IPS-20b (cell line): ENCODE measurements at regions not wholly inside any gene's neighbourhood (a gene's known extent, or its start where the extent isn't known, plus 50 kb on each side); places are given as distances from the start of the nearest gene placed in this dataset.
A peak's percentile ranks its signal among the peaks of the same experiment; 100 is the strongest.
"Not testable (repeated sequence)": the region's sequence is repeated elsewhere in the genome, so short reads cannot be mapped to it uniquely, and the experiment has no call there.

Experiments
- H3K27ac ChIP-seq: one replicate; pipeline ENCODE4 v1.5.1; 2013; ENCODE audit warnings: low read length
- H3K27me3 ChIP-seq: 2 replicates; pipeline ENCODE4 v1.6.1; 2013; ENCODE audit warnings: mild to moderate bottlenecking, low read length, inconsistent platforms; ENCODE audit not compliant: insufficient read depth
- H3K36me3 ChIP-seq: 2 replicates; pipeline ENCODE4 v1.6.1; 2013; ENCODE audit warnings: low read depth, mild to moderate bottlenecking, inconsistent platforms, low read length, moderate library complexity; ENCODE audit not compliant: insufficient read depth
- H3K4me1 ChIP-seq: 2 replicates; pipeline ENCODE4 v1.6.1; 2013; ENCODE audit warnings: mild to moderate bottlenecking, control low read depth, inconsistent platforms, low read length, moderate library complexity; ENCODE audit not compliant: insufficient read depth
- H3K4me3 ChIP-seq: 2 replicates; pipeline ENCODE4 v1.5.1; 2013; ENCODE audit warnings: mild to moderate bottlenecking, low read length, inconsistent platforms
- H3K9ac ChIP-seq: 2 replicates; pipeline ENCODE4 v1.6.1; 2013; ENCODE audit warnings: low read depth, mild to moderate bottlenecking, inconsistent platforms, low read length, moderate library complexity
- H3K9me3 ChIP-seq: 2 replicates; pipeline ENCODE4 v1.6.1; 2013; ENCODE audit warnings: mild to moderate bottlenecking, low read depth, low read length, inconsistent platforms; ENCODE audit not compliant: insufficient read depth

- Histone ChIP-seq H3K9ac (no peak overlapping the region), H3K4me1 (no peaks in the 10 kb centered on the region), H3K27me3 (no peaks in the 10 kb centered on the region), H3K36me3 (no peaks in the 10 kb centered on the region), H3K27ac (no peak overlapping the region), H3K4me3 (no peak overlapping the region), H3K9me3 (no peaks in the 10 kb centered on the region)
These were observed 2471.7 kb downstream of the ARAP2 start for GRCh38 chr4:33772582-33772981.

- no peak overlapping the region for H3K9ac ChIP-seq
- H3K4me3 ChIP-seq = no peak overlapping the region
- H3K27me3 ChIP-seq = no peaks in the 10 kb centered on the region
- H3K27ac ChIP-seq = no peak overlapping the region
- H3K36me3 ChIP-seq = no peaks in the 10 kb centered on the region
- H3K9me3 ChIP-seq = no peaks in the 10 kb centered on the region
- no peaks in the 10 kb centered on the region for H3K4me1 ChIP-seq
These were observed 2463.1 kb downstream of the ARAP2 start for GRCh38 chr4:33780952-33781791.

GRCh38 chr4:33785843-33786242 is 2458.5 kb downstream of the ARAP2 start:
- no peak overlapping the region for H3K9ac ChIP-seq
- no peaks in the 10 kb centered on the region for H3K9me3 ChIP-seq
- no peaks in the 10 kb centered on the region for H3K36me3 ChIP-seq
- no peak overlapping the region for H3K4me3 ChIP-seq
- H3K27ac ChIP-seq = no peak overlapping the region
- H3K27me3 ChIP-seq = no peaks in the 10 kb centered on the region
- H3K4me1 ChIP-seq = no peaks in the 10 kb centered on the region

DNA sequence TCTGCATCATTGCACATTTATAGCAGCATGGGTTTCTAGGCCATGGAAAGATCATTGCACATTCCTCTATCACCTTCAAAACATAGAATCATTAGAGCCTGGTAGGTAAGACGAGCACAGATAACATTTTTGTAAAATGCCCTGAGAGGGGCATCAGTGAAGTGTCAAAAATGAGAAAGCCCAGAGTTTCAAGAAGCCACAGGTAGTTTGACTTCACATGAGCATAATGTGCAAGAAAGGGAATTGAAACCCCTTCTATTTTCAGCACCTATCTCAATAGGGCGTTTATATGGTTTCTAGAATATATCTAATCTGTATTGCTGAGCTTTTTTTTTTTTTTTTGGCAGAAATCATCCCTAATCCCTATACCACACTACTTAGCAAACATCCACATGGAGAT is 2441.7 kb downstream of the ARAP2 start:
- no peaks in the 10 kb centered on the region for H3K4me1 ChIP-seq
- no peak overlapping the region for H3K9ac ChIP-seq
- no peaks in the 10 kb centered on the region for H3K9me3 ChIP-seq
- H3K36me3 ChIP-seq = no peaks in the 10 kb centered on the region
- no peak overlapping the region for H3K4me3 ChIP-seq
- no peaks in the 10 kb centered on the region for H3K27me3 ChIP-seq
- H3K27ac ChIP-seq = no peak overlapping the region

GRCh38 chr4:33825685-33826084 is 2418.6 kb downstream of the ARAP2 start:
- Histone ChIP-seq H3K4me3 (no peak overlapping the region), H3K27me3 (no peaks in the 10 kb centered on the region), H3K27ac (no peak overlapping the region), H3K36me3 (no peaks in the 10 kb centered on the region), H3K4me1 (no peaks in the 10 kb centered on the region), H3K9ac (no peak overlapping the region), H3K9me3 (no peaks in the 10 kb centered on the region)

- not testable (repeated sequence) for H3K4me3 ChIP-seq, H3K36me3 ChIP-seq, H3K9ac ChIP-seq, H3K27ac ChIP-seq, H3K9me3 ChIP-seq, H3K27me3 ChIP-seq, H3K4me1 ChIP-seq
These were observed 2415.0 kb downstream of the ARAP2 start for GRCh38 chr4:33829356-33829755.

- no peak overlapping the region for H3K9ac ChIP-seq
- no peak overlapping the region for H3K27ac ChIP-seq
- H3K9me3 ChIP-seq = no peaks in the 10 kb centered on the region
- no peaks in the 10 kb centered on the region for H3K4me1 ChIP-seq
- H3K36me3 ChIP-seq = no peaks in the 10 kb centered on the region
- H3K27me3 ChIP-seq = no peaks in the 10 kb centered on the region
- no peak overlapping the region for H3K4me3 ChIP-seq
These were observed 2412.8 kb downstream of the ARAP2 start for GRCh38 chr4:33831442-33832066.

DNA sequence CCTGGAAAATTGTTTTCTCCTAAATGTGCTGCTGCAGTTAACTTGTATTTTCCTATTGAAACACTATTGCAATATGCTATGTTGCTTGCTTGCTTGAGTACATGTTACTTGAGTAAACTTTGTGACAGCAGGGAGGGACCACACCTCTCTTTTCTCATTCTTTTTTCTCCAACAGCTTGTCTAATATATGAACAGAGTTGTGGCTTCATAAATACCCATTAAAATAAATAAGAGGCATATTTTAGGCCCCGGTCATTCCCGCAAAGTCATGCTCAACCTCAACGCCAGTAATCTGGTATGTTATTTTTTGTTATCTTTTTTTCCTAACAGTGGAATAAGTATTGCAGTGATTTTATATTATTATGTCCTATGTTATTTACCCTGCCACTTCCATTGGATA is 2408.6 kb downstream of the ARAP2 start:
- H3K27ac ChIP-seq, H3K9me3 ChIP-seq, H3K36me3 ChIP-seq, H3K27me3 ChIP-seq, H3K4me1 ChIP-seq, H3K9ac ChIP-seq, H3K4me3 ChIP-seq: not testable (repeated sequence)

DNA sequence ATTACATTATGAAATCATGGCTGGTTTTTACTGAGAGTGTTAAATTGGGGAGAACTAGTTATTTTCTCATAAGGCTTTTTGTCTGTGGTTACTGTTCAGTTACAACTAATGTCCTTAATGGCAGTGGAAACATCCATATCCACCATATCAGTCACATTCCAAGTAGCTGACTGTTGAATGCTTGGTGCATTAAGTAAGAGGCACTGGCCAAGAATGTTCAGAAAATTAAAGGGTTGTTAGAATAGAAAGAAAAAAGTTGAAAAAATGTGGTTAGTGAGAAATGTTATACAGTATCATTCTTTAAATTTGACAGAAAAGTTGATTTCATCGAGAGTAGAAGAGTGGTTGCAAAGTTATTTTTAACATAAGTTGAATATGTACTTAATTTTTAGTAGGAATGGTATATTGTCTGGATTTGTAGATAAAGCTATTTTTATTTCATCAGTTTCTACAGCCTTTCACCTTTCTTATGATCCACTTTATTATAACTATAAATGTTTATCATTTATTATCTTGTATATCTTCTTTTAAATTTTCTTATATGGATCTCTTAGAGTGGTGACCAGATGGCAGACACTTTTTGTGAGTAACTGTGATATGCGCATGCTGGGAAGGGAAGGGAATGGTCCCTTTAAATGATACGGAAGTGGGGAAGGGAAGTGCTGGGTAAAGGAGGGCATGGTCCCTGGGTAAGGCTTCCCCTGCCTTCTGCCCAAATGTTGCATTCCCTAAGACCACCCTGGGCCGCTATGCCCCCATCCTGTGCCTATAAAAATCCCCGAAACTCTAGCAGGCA is 2407.1 kb downstream of the ARAP2 start:
- Histone ChIP-seq H3K9ac (no peak overlapping the region), H3K27me3 (no peaks in the 10 kb centered on the region), H3K36me3 (no peaks in the 10 kb centered on the region), H3K4me3 (no peak overlapping the region), H3K9me3 (no peaks in the 10 kb centered on the region), H3K27ac (no peak overlapping the region), H3K4me1 (peaks cover 8% of the 10 kb centered on the region; the same call in 1 of the 2 replicates)

DNA sequence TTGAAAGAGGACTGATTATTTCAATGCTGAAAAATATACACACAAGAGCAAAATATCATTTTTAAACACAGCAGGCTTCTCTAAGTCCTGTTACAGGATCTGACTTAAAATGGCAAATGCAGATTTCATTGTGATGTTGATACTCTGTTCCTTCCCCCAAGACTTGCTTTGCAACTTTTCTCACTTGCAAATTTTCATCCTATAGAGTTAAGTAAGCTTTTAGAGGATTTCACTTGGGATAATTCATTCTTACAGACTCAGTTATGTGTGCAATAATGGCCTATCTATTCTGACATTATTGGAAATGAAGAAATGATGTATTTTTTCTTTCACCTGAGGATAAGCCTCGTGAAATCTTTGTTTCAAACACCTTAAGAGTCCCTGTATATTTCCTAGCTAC is 2403.2 kb downstream of the ARAP2 start:
- peak overlapping the region; percentile 74 for H3K27ac ChIP-seq
- peak overlapping the region; percentile 57; the same call in 1 of the 2 replicates for H3K9ac ChIP-seq
- no peaks in the 10 kb centered on the region for H3K27me3 ChIP-seq
- H3K4me1 ChIP-seq = peaks cover 8% of the 10 kb centered on the region; the same call in 1 of the 2 replicates
- H3K4me3 ChIP-seq = peak overlapping the region; percentile 47; the same call in 1 of the 2 replicates
- H3K36me3 ChIP-seq = no peaks in the 10 kb centered on the region
- peaks cover 11% of the 10 kb centered on the region for H3K9me3 ChIP-seq

DNA sequence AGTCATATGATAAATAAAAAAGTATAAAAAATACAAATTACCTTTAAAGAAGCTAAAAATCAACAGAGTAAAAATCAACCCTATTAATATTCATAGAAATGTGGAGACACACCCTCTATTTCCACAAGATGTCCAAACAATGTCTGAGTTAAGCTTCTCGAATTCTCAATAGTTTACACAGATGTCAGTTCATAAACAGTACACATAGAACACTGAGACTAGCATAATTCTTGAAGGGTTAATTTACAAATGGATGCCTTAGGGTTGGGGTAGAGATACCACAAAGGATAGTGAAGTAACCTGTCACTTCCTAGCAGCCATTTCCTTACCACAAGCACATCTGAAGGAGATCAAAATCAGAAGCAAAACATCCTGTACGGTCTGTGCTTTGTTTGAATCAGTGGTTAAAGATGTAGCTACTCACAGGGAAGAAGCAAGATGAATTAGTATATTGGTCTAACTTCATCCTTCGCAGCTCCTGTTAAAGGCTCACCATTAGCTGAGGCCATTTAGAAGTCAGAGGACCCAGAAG is 2393.9 kb downstream of the ARAP2 start:
- H3K36me3 ChIP-seq = no peaks in the 10 kb centered on the region; the same call in 1 of the 2 replicates
- no peak overlapping the region for H3K9ac ChIP-seq
- no peaks in the 10 kb centered on the region for H3K27me3 ChIP-seq
- no peaks in the 10 kb centered on the region for H3K4me1 ChIP-seq
- H3K4me3 ChIP-seq = no peak overlapping the region
- H3K9me3 ChIP-seq = peaks cover 15% of the 10 kb centered on the region
- H3K27ac ChIP-seq = no peak overlapping the region
